Uterus (tissue), 2 donors: ENCODE measurements at regions not wholly inside any gene's neighbourhood (a gene's known extent, or its start where the extent isn't known, plus 50 kb on each side); places are given as distances from the start of the nearest gene placed in this dataset.

Experiments
- POLR2A ChIP-seq, 2 donors: fragments of 450-650 bp; IDR thresholded peaks; one replicate each; pipeline ENCODE4 v1.6.1; 2016; ENCODE audit warnings: antibody characterized with exemption in 2 of 2, mild to moderate bottlenecking in 1 of 2, moderate library complexity in 1 of 2
- TF ChIP-seq, protein P1 (sequence below), 4 experiments: fragments of 200-600 bp in 2 of 4; fragments of 450-650 bp in 2 of 4; sonication (generic) in 2 of 4; IDR thresholded peaks; one replicate each; pipeline ENCODE4 v1.5.1; 2016 to 2019; ENCODE audit warnings: antibody characterized with exemption in 4 of 4, mild to moderate bottlenecking in 2 of 4, moderate library complexity in 1 of 4

DNA sequence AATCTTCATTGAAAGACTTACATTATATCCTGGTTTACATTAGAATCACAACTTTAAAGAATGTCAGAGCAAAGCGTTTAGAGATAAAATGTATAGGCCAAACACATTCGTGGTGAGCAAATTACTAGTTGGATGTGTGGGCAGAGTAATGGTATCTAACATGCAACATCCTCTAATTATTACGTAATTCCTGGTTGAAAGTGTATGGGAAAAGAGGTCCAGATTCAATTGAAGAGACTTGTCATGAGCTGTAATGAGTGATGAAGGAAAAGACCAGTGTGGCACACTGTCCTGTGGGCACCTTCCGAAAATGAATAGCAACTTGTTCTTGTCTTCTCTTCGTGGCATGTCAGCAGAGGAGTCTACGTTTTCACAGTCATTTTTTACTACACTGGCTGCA, 192.8 kb downstream of the LRIG3 start:
- TF ChIP-seq, protein P1, sequence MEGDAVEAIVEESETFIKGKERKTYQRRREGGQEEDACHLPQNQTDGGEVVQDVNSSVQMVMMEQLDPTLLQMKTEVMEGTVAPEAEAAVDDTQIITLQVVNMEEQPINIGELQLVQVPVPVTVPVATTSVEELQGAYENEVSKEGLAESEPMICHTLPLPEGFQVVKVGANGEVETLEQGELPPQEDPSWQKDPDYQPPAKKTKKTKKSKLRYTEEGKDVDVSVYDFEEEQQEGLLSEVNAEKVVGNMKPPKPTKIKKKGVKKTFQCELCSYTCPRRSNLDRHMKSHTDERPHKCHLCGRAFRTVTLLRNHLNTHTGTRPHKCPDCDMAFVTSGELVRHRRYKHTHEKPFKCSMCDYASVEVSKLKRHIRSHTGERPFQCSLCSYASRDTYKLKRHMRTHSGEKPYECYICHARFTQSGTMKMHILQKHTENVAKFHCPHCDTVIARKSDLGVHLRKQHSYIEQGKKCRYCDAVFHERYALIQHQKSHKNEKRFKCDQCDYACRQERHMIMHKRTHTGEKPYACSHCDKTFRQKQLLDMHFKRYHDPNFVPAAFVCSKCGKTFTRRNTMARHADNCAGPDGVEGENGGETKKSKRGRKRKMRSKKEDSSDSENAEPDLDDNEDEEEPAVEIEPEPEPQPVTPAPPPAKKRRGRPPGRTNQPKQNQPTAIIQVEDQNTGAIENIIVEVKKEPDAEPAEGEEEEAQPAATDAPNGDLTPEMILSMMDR (IDR thresholded peaks at IDR 0.05), result no peak
- TF ChIP-seq POLR2A (IDR thresholded peaks at IDR 0.05), result no peak
